ENCODE measurements at regions not wholly inside any gene's neighbourhood (a gene's known extent, or its start where the extent isn't known, plus 50 kb on each side); places are given as distances from the start of the nearest gene placed in this dataset.

DNA sequence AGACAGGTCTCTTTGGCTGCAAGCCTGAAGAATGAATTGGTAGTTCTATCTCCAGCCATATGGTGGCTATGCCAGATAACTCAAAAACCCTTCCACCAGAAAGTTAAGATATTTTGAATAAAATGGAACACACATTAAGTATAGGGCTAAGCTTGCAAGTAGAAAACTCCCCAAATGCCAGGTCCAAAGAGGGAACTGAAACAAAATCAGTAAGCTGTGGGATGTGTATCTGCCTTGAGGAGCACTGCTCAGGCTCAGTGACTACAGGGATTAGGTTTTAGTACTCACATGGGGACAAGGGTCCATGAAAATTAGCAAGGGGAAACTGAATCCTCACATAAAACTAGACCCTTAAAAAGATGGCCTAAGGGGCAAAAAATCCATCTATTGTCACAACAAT lies 115.7 kb upstream of the PMFBP1 start:
- TF ChIP-seq, protein P1, sequence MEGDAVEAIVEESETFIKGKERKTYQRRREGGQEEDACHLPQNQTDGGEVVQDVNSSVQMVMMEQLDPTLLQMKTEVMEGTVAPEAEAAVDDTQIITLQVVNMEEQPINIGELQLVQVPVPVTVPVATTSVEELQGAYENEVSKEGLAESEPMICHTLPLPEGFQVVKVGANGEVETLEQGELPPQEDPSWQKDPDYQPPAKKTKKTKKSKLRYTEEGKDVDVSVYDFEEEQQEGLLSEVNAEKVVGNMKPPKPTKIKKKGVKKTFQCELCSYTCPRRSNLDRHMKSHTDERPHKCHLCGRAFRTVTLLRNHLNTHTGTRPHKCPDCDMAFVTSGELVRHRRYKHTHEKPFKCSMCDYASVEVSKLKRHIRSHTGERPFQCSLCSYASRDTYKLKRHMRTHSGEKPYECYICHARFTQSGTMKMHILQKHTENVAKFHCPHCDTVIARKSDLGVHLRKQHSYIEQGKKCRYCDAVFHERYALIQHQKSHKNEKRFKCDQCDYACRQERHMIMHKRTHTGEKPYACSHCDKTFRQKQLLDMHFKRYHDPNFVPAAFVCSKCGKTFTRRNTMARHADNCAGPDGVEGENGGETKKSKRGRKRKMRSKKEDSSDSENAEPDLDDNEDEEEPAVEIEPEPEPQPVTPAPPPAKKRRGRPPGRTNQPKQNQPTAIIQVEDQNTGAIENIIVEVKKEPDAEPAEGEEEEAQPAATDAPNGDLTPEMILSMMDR (conservative IDR thresholded peaks at IDR 0.05), result no peak
- TF ChIP-seq ZFX (IDR thresholded peaks at IDR 0.05), result no peak

Data from C4-2B (cell line).